Hematopoietic multipotent progenitor cell (in vitro differentiated cells): ENCODE measurements at regions not wholly inside any gene's neighbourhood (a gene's known extent, or its start where the extent isn't known, plus 50 kb on each side); places are given as distances from the start of the nearest gene placed in this dataset.

Experiments used
- DNase-seq, 3 donors: peaks; one replicate each; pipeline ENCODE4 v3.0.0-alpha.2; 2011 to 2015; ENCODE audit warnings: low read depth in 2 of 3, low spot score in 2 of 3

DNA sequence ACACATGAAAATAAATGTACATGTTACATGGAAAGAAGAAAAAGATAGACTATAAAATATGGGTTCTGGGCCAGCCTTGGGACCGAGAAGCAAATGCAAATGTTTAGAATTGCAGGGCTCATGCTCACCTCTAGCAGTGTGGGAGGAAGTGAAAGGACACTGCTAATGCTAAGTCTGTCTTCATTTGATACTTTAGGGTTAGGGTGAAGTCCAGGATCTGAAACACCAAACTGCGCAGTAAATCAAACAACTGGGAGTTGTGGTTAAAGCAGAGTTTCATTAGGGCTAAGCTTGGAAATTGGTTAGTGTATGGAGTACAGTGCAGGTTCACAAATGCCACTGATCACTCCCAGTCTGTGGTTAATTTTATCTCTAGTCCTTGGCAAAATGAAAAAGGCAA lies 73.2 kb upstream of the PDK4 start:
- DNase-seq, result no peak

- DNase-seq, result no peak
These were observed 72.2 kb upstream of the PDK4 start for GRCh38 chr7:95668504-95669018.

DNA sequence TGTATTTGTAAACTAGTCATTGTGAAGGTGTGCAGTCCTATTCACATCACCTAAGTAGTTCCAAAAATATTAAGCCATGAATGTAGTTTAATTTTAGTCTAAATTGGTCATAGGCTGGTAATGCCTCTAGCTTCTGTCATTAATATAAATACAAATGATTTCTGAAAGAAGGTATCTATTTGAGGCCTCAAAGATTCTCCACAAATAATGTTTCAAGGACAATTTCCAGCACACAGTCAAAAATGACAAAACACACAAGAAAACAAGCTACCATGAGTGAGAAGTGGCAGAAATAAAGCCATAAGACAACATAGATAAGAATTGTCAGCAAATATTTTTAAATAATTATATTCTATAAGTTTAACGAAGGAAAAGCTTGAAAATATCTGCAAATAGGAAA lies 66.7 kb upstream of the PDK4 start:
- DNase-seq, result no peak

GRCh38 chr7:95660023-95660434 lies 63.7 kb upstream of the PDK4 start:
- DNase-seq, result no peak

DNA sequence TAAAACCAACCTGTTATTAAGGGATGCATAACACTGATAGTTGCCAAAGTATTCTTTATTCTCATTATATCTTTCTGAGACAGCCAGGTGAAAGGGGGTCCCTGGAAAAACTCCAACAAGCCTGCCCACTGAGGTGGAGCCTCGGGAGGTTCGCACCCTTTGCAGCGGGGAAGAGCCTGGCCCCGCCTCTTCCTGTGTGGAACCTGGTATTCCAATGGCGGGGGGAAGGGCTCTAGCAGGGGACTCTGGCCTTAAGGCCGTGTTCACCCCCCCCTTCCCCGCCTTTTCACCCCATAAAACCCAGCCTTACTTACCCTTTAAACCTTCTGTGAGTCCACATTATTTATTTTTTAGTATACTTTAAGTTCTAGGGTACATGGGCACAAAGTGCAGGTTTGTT lies 62.4 kb upstream of the PDK4 start:
- no peak for DNase-seq

DNA sequence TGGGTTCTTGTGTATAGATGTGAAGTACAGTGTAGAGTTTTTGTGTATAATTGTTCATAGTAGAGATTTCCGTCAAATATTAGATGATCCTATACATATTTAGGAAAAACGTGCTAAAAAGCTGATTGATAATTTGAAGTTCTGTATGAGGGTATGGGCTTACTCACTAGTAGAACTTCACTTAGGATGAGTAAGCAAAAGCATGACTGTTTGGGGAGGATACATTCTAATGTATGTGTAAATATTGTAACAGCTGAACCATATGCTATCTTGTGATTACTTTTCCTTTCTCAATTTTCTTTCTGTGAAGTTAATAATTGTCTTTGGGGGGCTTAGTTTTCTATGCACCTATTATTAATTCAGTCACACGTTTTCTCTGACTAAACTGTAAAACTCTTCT lies 53.2 kb upstream of the PDK4 start:
- no peak for DNase-seq

DNA sequence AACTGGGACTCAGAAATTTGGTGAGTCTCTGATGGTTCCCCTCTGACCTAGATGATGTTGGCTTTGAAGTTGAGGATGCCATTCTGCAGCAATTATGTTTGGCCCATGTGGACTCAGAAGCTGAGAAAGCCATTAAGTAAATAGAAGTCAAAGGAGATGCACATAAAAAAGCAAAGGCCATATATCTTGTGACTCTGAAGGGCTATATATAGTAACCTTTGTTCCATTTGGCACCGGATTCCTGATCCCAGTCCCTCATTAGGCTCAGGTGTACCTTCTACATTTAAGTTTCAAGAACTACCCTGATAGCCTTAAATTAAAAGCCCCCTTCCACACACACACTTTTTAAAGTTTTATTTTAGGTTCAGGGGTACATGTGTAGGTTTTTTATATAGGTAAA lies 50.0 kb upstream of the PDK4 start:
- no peak for DNase-seq
